A673 (cell line): ENCODE measurements at regions not wholly inside any gene's neighbourhood (a gene's known extent, or its start where the extent isn't known, plus 50 kb on each side); places are given as distances from the start of the nearest gene placed in this dataset.

Source experiments
- BruUV-seq: library from RNA; stranded (reverse); fragments of 400-500 nt; replicated peaks from 2 replicates; lab custom pipeline; 2021; lab: Mats Ljungman, UMichigan
- CTCF ChIA-PET: fragments of 300-600 bp; sonication (Branson Sonifier 250); formaldehyde crosslinking; loops from one replicate; lab custom pipeline; 2022; ENCODE audit warnings: antibody characterized with exemption; lab: Charles Lee
- POLR2A ChIA-PET: fragments of 300-600 bp; sonication (Branson Sonifier 250); formaldehyde crosslinking; loops from one replicate; lab custom pipeline; 2022; ENCODE audit warnings: antibody characterized with exemption; ENCODE audit not compliant: low non-redundant PET; lab: Charles Lee
- DNase-seq: peaks from one replicate; pipeline ENCODE4 v3.0.0-alpha.2; 2015; ENCODE audit warnings: low spot score
- H3K27ac ChIP-seq: fragments of 200-600 bp; sonication (generic); 2 replicates; pipeline ENCODE4 v1.5.1; 2016; ENCODE audit warnings: mixed run types, low read depth, mild to moderate bottlenecking, mixed read lengths, antibody characterized with exemption, low read length; ENCODE audit not compliant: poor library complexity, severe bottlenecking
- H3K27me3 ChIP-seq: fragments of 200-600 bp; sonication (generic); replicated peaks from 2 replicates; pipeline ENCODE4 v1.6.1; 2017; ENCODE audit warnings: mixed run types, low read depth, mild to moderate bottlenecking, mixed read lengths, antibody characterized with exemption, low read length; ENCODE audit not compliant: insufficient read depth, poor library complexity
- H3K36me3 ChIP-seq: fragments of 200-600 bp; sonication (generic); 2 replicates; pipeline ENCODE4 v1.6.1; 2016; ENCODE audit warnings: mixed run types, mild to moderate bottlenecking, mixed read lengths, antibody characterized with exemption, low read length; ENCODE audit not compliant: insufficient read depth, poor library complexity, severe bottlenecking
- H3K4me1 ChIP-seq: fragments of 200-600 bp; sonication (generic); 2 replicates; pipeline ENCODE4 v1.6.1; 2017; ENCODE audit warnings: mixed run types, mild to moderate bottlenecking, mixed read lengths, antibody characterized with exemption, low read length; ENCODE audit not compliant: insufficient read depth, poor library complexity, severe bottlenecking
- H3K4me3 ChIP-seq: fragments of 200-600 bp; sonication (generic); 2 replicates; pipeline ENCODE4 v1.5.1; 2016; ENCODE audit warnings: low read depth, mixed run types, mild to moderate bottlenecking, mixed read lengths, low read length; ENCODE audit not compliant: poor library complexity, severe bottlenecking
- H3K9me3 ChIP-seq: fragments of 200-600 bp; sonication (generic); 2 replicates; pipeline ENCODE4 v1.6.1; 2016; ENCODE audit warnings: mixed run types, low read depth, mild to moderate bottlenecking, mixed read lengths, antibody characterized with exemption, low read length; ENCODE audit not compliant: poor library complexity, severe bottlenecking
- EZH2 ChIP-seq: fragments of 200-600 bp; sonication (generic); IDR thresholded peaks from 2 replicates; pipeline ENCODE4 v1.6.1; 2017; ENCODE audit warnings: borderline replicate concordance, low read depth, mild to moderate bottlenecking, mixed read lengths, antibody characterized with exemption, low read length; ENCODE audit not compliant: poor library complexity, severe bottlenecking
- intact Hi-C: fragments of 100-400 bp; cut with micrococcal nuclease; formaldehyde crosslinking; loops from one replicate; pipeline ENCODE4 v1.10.0; 2022; ENCODE audit not compliant: unreplicated experiment
- TF ChIP-seq, protein P1 (sequence below): fragments of 300-800, 200-600 bp; sonication (generic); conservative IDR thresholded peaks from 2 replicates; pipeline ENCODE4 v1.5.1; 2017; ENCODE audit warnings: low read depth, mild to moderate bottlenecking, antibody characterized with exemption, low read length, moderate library complexity, mixed read lengths

DNA sequence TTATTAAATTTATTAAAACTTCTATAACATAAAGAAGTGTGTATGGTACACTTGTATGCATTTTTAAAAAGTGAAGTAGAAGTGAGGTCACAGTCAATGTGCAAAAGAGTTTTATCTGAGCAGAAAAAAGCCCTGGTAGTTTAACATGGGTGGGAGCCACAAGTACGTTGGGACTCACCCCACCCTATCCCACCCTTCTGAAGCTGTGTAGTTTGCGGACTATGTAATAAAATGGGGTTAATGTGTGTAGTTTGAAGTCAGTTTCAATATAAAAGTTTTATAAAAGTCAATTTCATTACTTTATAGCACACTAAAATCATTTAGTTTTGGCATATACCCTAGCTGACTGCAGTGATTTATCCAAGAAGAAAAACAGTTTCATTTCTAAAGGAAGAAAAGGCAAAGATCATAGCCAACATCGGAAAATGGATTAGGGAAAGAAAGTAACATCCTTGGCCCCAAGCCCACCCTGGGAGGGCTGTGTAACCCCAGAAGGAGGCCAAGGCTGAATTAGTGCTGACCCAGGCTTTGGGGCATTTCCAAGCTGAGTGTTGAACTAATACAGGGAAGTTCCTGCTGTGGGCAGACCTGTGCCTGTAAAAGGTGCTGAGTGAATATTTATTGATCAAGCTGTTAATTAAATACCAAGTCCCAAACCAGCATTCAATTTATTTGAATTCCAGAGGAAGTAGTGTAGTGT is 398.6 kb upstream of the ADAMTSL1 start:
- no peaks in the 10 kb centered on the region for H3K27me3 ChIP-seq
- no peaks in the 10 kb centered on the region for H3K4me1 ChIP-seq
- no peak overlapping the region for H3K4me3 ChIP-seq
- H3K27ac ChIP-seq = no peak overlapping the region
- no peaks in the 10 kb centered on the region for H3K9me3 ChIP-seq
- no peak for DNase-seq
- no peak for TF ChIP-seq EZH2
- TF ChIP-seq, protein P1, sequence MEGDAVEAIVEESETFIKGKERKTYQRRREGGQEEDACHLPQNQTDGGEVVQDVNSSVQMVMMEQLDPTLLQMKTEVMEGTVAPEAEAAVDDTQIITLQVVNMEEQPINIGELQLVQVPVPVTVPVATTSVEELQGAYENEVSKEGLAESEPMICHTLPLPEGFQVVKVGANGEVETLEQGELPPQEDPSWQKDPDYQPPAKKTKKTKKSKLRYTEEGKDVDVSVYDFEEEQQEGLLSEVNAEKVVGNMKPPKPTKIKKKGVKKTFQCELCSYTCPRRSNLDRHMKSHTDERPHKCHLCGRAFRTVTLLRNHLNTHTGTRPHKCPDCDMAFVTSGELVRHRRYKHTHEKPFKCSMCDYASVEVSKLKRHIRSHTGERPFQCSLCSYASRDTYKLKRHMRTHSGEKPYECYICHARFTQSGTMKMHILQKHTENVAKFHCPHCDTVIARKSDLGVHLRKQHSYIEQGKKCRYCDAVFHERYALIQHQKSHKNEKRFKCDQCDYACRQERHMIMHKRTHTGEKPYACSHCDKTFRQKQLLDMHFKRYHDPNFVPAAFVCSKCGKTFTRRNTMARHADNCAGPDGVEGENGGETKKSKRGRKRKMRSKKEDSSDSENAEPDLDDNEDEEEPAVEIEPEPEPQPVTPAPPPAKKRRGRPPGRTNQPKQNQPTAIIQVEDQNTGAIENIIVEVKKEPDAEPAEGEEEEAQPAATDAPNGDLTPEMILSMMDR = no peak
- ChIA-PET POLR2A (no interaction called here), CTCF (no interaction called here)
- no TSS peak for BruUV-seq
- intact Hi-C loops = no loop called here
- H3K36me3 ChIP-seq = no peaks in the 10 kb centered on the region

- CTCF ChIA-PET = no interaction called here
Measured at GRCh38 chr9:18077941-18078678, 395.8 kb upstream of the ADAMTSL1 start.

DNA sequence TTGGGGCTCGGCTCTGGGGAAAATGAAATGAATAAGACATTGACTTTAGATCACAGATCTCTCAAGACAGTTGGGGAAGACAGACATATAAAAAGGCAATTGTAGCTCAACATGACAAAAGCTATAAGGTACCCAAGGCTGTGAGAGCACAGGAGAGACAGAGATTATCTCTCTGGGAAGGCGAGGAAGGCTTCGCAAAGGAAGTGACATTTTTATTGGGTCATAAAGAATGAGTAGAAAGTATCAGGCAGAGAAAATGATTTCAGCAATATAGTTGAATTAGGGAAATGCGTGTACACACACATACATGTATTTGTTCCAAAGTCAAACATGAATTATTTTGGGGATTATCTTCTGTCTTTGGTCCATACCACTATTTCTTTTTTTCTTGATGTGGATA is 381.8 kb upstream of the ADAMTSL1 start:
- intact Hi-C loops = no loop called here
- CTCF ChIA-PET = no interaction called here
- BruUV-seq = no TSS peak

More at GRCh38 chr9:18077941-18078678, 395.8 kb upstream of the ADAMTSL1 start:
- Histone ChIP-seq H3K4me1 (no peaks in the 10 kb centered on the region), H3K27ac (no peak overlapping the region), H3K4me3 (no peak overlapping the region), H3K36me3 (no peaks in the 10 kb centered on the region), H3K27me3 (no peaks in the 10 kb centered on the region), H3K9me3 (no peaks in the 10 kb centered on the region)
- POLR2A ChIA-PET = no interaction called here
- intact Hi-C loops = no loop called here
- no peak for TF ChIP-seq EZH2
- no peak for DNase-seq
- no TSS peak for BruUV-seq

More for the DNA sequence above, 381.8 kb upstream of the ADAMTSL1 start:
- Histone ChIP-seq H3K36me3 (no peaks in the 10 kb centered on the region), H3K9me3 (no peaks in the 10 kb centered on the region), H3K4me3 (no peak overlapping the region), H3K4me1 (no peaks in the 10 kb centered on the region), H3K27me3 (no peaks in the 10 kb centered on the region), H3K27ac (no peak overlapping the region)
- DNase-seq = no peak
- no peak for TF ChIP-seq EZH2
- TF ChIP-seq, protein P1 = no peak
- POLR2A ChIA-PET = no interaction called here
